SK-N-MC (cell line): ENCODE measurements at regions not wholly inside any gene's neighbourhood (a gene's known extent, or its start where the extent isn't known, plus 50 kb on each side); places are given as distances from the start of the nearest gene placed in this dataset.

Experiments
- EZH2 ChIP-seq: fragments of 200-600 bp; sonication (generic); IDR thresholded peaks from one replicate; pipeline ENCODE4 v1.6.1; 2017; ENCODE audit warnings: antibody characterized with exemption
- POLR2AphosphoS5 ChIP-seq: IDR thresholded peaks from 2 replicates; pipeline ENCODE4 v1.6.1; 2012; ENCODE audit warnings: mild to moderate bottlenecking, low read depth, low read length, borderline replicate concordance

- TF ChIP-seq EZH2 (no peak), POLR2AphosphoS5 (no peak)
Observed at GRCh38 chr5:82822634-82822927, 254.6 kb downstream of the TMEM167A start.
